ENCODE measurements at regions not wholly inside any gene's neighbourhood (a gene's known extent, or its start where the extent isn't known, plus 50 kb on each side); places are given as distances from the start of the nearest gene placed in this dataset.

GRCh38 chr21:41689289-41689583 lies 77.6 kb downstream of the RIPK4 start:
- Mint-ChIP-seq H3K4me3 (no peak overlapping the region), H3K27me3 (peaks cover 19% of the 10 kb centered on the region), H3K27ac (no peak overlapping the region), H3K36me3 (no peaks in the 10 kb centered on the region), H3K9me3 (no peaks in the 10 kb centered on the region), H3K4me1 (no peaks in the 10 kb centered on the region)
- no peak for DNase-seq
- CTCF ChIA-PET, result no interaction called here

- H3K4me1 Mint-ChIP-seq, result no peaks in the 10 kb centered on the region
- H3K27me3 Mint-ChIP-seq, result peaks cover 15% of the 10 kb centered on the region
- H3K9me3 Mint-ChIP-seq, result no peaks in the 10 kb centered on the region
- no peaks in the 10 kb centered on the region for H3K36me3 Mint-ChIP-seq
- no peak overlapping the region for H3K27ac Mint-ChIP-seq
- no peak for DNase-seq
- CTCF ChIA-PET, result no interaction called here
- no peak overlapping the region for H3K4me3 Mint-ChIP-seq
These were observed 79.2 kb downstream of the RIPK4 start for GRCh38 chr21:41687633-41688032.

GRCh38 chr21:41686664-41687063 lies 80.2 kb downstream of the RIPK4 start:
- no peak for DNase-seq
- Mint-ChIP-seq H3K4me3 (no peak overlapping the region), H3K9me3 (no peaks in the 10 kb centered on the region), H3K27me3 (peaks cover 10% of the 10 kb centered on the region), H3K36me3 (no peaks in the 10 kb centered on the region), H3K4me1 (no peaks in the 10 kb centered on the region), H3K27ac (no peak overlapping the region)
- CTCF ChIA-PET, result no interaction called here

- Mint-ChIP-seq H3K4me1 (no peaks in the 10 kb centered on the region), H3K27ac (no peak overlapping the region), H3K9me3 (no peaks in the 10 kb centered on the region), H3K27me3 (peaks cover 6% of the 10 kb centered on the region), H3K4me3 (no peak overlapping the region), H3K36me3 (no peaks in the 10 kb centered on the region)
- no peak for DNase-seq
- CTCF ChIA-PET, result no interaction called here
These were observed 81.2 kb downstream of the RIPK4 start for GRCh38 chr21:41685511-41686149.

- Mint-ChIP-seq H3K4me1 (no peaks in the 10 kb centered on the region), H3K36me3 (no peaks in the 10 kb centered on the region), H3K4me3 (no peak overlapping the region), H3K27ac (no peak overlapping the region), H3K9me3 (no peaks in the 10 kb centered on the region), H3K27me3 (peaks cover 14% of the 10 kb centered on the region)
- DNase-seq, result no peak
- CTCF ChIA-PET, result no interaction called here
These were observed 82.2 kb downstream of the RIPK4 start for GRCh38 chr21:41684381-41685245.

- Mint-ChIP-seq H3K27me3 (peaks cover 21% of the 10 kb centered on the region), H3K4me3 (no peak overlapping the region), H3K9me3 (no peaks in the 10 kb centered on the region), H3K4me1 (no peaks in the 10 kb centered on the region), H3K36me3 (no peaks in the 10 kb centered on the region), H3K27ac (no peak overlapping the region)
- DNase-seq, result no peak
- CTCF ChIA-PET, result no interaction called here
These were observed 83.0 kb downstream of the RIPK4 start for GRCh38 chr21:41683815-41684214.

GRCh38 chr21:41682719-41683179 lies 84.1 kb downstream of the RIPK4 start:
- Mint-ChIP-seq H3K36me3 (no peaks in the 10 kb centered on the region), H3K27me3 (peaks cover 31% of the 10 kb centered on the region), H3K9me3 (no peaks in the 10 kb centered on the region), H3K4me1 (no peaks in the 10 kb centered on the region), H3K4me3 (no peak overlapping the region), H3K27ac (no peak overlapping the region)
- DNase-seq, result no peak
- CTCF ChIA-PET, result no interaction called here

- DNase-seq, result no peak
- CTCF ChIA-PET, result no interaction called here
- H3K27ac Mint-ChIP-seq, result no peak overlapping the region
- no peak overlapping the region for H3K4me3 Mint-ChIP-seq
- no peaks in the 10 kb centered on the region for H3K9me3 Mint-ChIP-seq
- no peaks in the 10 kb centered on the region for H3K36me3 Mint-ChIP-seq
- peaks cover 35% of the 10 kb centered on the region for H3K27me3 Mint-ChIP-seq
- no peaks in the 10 kb centered on the region for H3K4me1 Mint-ChIP-seq
These were observed 84.7 kb downstream of the RIPK4 start for GRCh38 chr21:41681939-41682718.

- Mint-ChIP-seq H3K4me3 (no peak overlapping the region), H3K9me3 (no peaks in the 10 kb centered on the region), H3K27me3 (peaks cover 35% of the 10 kb centered on the region), H3K27ac (no peak overlapping the region), H3K36me3 (no peaks in the 10 kb centered on the region), H3K4me1 (no peaks in the 10 kb centered on the region)
- CTCF ChIA-PET, result no interaction called here
- DNase-seq, result no peak
These were observed 85.5 kb downstream of the RIPK4 start for GRCh38 chr21:41681348-41681801.

GRCh38 chr21:41680444-41681347 lies 86.2 kb downstream of the RIPK4 start:
- no peak for DNase-seq
- CTCF ChIA-PET, result no interaction called here
- Mint-ChIP-seq H3K4me3 (no peak overlapping the region), H3K36me3 (no peaks in the 10 kb centered on the region), H3K4me1 (no peaks in the 10 kb centered on the region), H3K9me3 (no peaks in the 10 kb centered on the region), H3K27me3 (peaks cover 35% of the 10 kb centered on the region), H3K27ac (no peak overlapping the region)

GRCh38 chr21:41678924-41679318 lies 87.9 kb downstream of the RIPK4 start:
- CTCF ChIA-PET, result no interaction called here
- Mint-ChIP-seq H3K4me1 (no peaks in the 10 kb centered on the region), H3K36me3 (no peaks in the 10 kb centered on the region), H3K9me3 (no peaks in the 10 kb centered on the region), H3K27me3 (peaks cover 34% of the 10 kb centered on the region), H3K4me3 (no peak overlapping the region), H3K27ac (no peak overlapping the region)
- DNase-seq, result peak; percentile 28

- Mint-ChIP-seq H3K4me3 (no peak overlapping the region), H3K4me1 (no peaks in the 10 kb centered on the region), H3K27ac (no peak overlapping the region), H3K27me3 (peaks cover 37% of the 10 kb centered on the region), H3K36me3 (no peaks in the 10 kb centered on the region), H3K9me3 (no peaks in the 10 kb centered on the region)
- peak; percentile 4 for DNase-seq
- CTCF ChIA-PET, result no interaction called here
These were observed 88.6 kb downstream of the RIPK4 start for GRCh38 chr21:41678016-41678923.

- Mint-ChIP-seq H3K4me1 (no peaks in the 10 kb centered on the region), H3K27me3 (peaks cover 37% of the 10 kb centered on the region), H3K36me3 (no peaks in the 10 kb centered on the region), H3K9me3 (no peaks in the 10 kb centered on the region), H3K4me3 (no peak overlapping the region), H3K27ac (no peak overlapping the region)
- CTCF ChIA-PET, result no interaction called here
- peak; percentile 11 for DNase-seq
These were observed 89.2 kb downstream of the RIPK4 start for GRCh38 chr21:41677671-41678015.

Data from activated naive CD4-positive, alpha-beta T cell treated with anti-CD3 and anti-CD28 coated beads, Interleukin-2, amount 10 ng/mL, durations not matched to agents 7 days and 5 days (primary cell).